CD4-positive, alpha-beta T cell treated with Interleukin-2 at 100 ng/mL for 4 hours (primary cell): ENCODE measurements at regions not wholly inside any gene's neighbourhood (a gene's known extent, or its start where the extent isn't known, plus 50 kb on each side); places are given as distances from the start of the nearest gene placed in this dataset.
"Not testable (repeated sequence)": the region's sequence is repeated elsewhere in the genome, so short reads cannot be mapped to it uniquely, and the experiment has no call there.

Experiments used
- DNase-seq: peaks from one replicate; pipeline ENCODE4 v3.0.0-alpha.2; 2020; ENCODE audit warnings: low spot score

- DNase-seq: no peak
Measured at GRCh38 chrX:78822157-78822690, 74.7 kb downstream of the LPAR4 start.

GRCh38 chrX:78831523-78831922 is 84.0 kb downstream of the LPAR4 start:
- no peak for DNase-seq

GRCh38 chrX:78838709-78839108 is 91.2 kb downstream of the LPAR4 start:
- DNase-seq: no peak

- DNase-seq: no peak
Measured at GRCh38 chrX:78839711-78840110, 92.2 kb downstream of the LPAR4 start.

- not testable (repeated sequence) for DNase-seq
Measured at GRCh38 chrX:78844218-78844617, 96.7 kb downstream of the LPAR4 start.

GRCh38 chrX:78881248-78881647 is 63.9 kb upstream of the P2RY10 start:
- not testable (repeated sequence) for DNase-seq

- peak; percentile 24 for DNase-seq
Measured at GRCh38 chrX:78886550-78886949, 58.6 kb upstream of the P2RY10 start.
